MCF 10A (cell line): ENCODE measurements at regions not wholly inside any gene's neighbourhood (a gene's known extent, or its start where the extent isn't known, plus 50 kb on each side); places are given as distances from the start of the nearest gene placed in this dataset.

ENCODE experiments used
- BruUV-seq: library from RNA; stranded (reverse); fragments of 400-500 nt; replicated peaks from 2 replicates; lab custom pipeline; 2021; lab: Mats Ljungman, UMichigan
- CTCF ChIA-PET: fragments of 300-600 bp; sonication (Branson Sonifier 250); formaldehyde crosslinking; extraction: SDS; loops from one replicate; lab custom pipeline; 2021; ENCODE audit warnings: antibody characterized with exemption, inconsistent platforms; lab: Yijun Ruan, JAX
- POLR2A ChIA-PET: fragments of 300-600, 350-650 bp; sonication (Branson Sonifier 250); formaldehyde crosslinking; extraction: SDS; loops from one replicate; lab custom pipeline; 2020; ENCODE audit warnings: antibody characterized with exemption, inconsistent platforms; lab: Yijun Ruan, JAX
- DNase-seq: peaks from one replicate; pipeline ENCODE4 v3.0.0-alpha.2; 2018; ENCODE audit not compliant: unreplicated experiment
- H3K27ac Mint-ChIP-seq: one replicate; pipeline ENCODE4 v1.8.0; 2022; ENCODE audit warnings: mild to moderate bottlenecking, low read depth, mixed read lengths; ENCODE audit not compliant: unreplicated experiment
- H3K27me3 Mint-ChIP-seq: one replicate; pipeline ENCODE4 v1.8.0; 2022; ENCODE audit warnings: mixed read lengths; ENCODE audit not compliant: insufficient read depth, unreplicated experiment
- H3K36me3 Mint-ChIP-seq: one replicate; pipeline ENCODE4 v1.8.0; 2022; ENCODE audit warnings: mild to moderate bottlenecking, moderate library complexity, mixed read lengths; ENCODE audit not compliant: insufficient read depth, unreplicated experiment
- H3K4me1 Mint-ChIP-seq: one replicate; pipeline ENCODE4 v1.8.0; 2022; ENCODE audit warnings: mixed read lengths; ENCODE audit not compliant: insufficient read depth, unreplicated experiment
- H3K4me3 Mint-ChIP-seq: one replicate; pipeline ENCODE4 v1.8.0; 2022; ENCODE audit warnings: mild to moderate bottlenecking, moderate library complexity, mixed read lengths; ENCODE audit not compliant: unreplicated experiment
- H3K9me3 Mint-ChIP-seq: one replicate; pipeline ENCODE4 v1.8.0; 2022; ENCODE audit warnings: mixed read lengths; ENCODE audit not compliant: unreplicated experiment
- intact Hi-C: fragments of 100-400 bp; cut with micrococcal nuclease; formaldehyde crosslinking; loops from 2 replicates; pipeline ENCODE4 v1.14.1; 2022
- TF ChIP-seq, protein P1 (sequence below): fragments of 200-600 bp; IDR thresholded peaks from one replicate; pipeline ENCODE4 v1.8.0; 2022; ENCODE audit warnings: antibody characterized with exemption, mild to moderate bottlenecking; ENCODE audit not compliant: unreplicated experiment

- Mint-ChIP-seq H3K27ac (no peak overlapping the region), H3K36me3 (no peaks in the 10 kb centered on the region), H3K27me3 (no peaks in the 10 kb centered on the region), H3K9me3 (no peaks in the 10 kb centered on the region), H3K4me3 (no peak overlapping the region), H3K4me1 (no peaks in the 10 kb centered on the region)
- intact Hi-C loops, result no loop called here
- TF ChIP-seq, protein P1, sequence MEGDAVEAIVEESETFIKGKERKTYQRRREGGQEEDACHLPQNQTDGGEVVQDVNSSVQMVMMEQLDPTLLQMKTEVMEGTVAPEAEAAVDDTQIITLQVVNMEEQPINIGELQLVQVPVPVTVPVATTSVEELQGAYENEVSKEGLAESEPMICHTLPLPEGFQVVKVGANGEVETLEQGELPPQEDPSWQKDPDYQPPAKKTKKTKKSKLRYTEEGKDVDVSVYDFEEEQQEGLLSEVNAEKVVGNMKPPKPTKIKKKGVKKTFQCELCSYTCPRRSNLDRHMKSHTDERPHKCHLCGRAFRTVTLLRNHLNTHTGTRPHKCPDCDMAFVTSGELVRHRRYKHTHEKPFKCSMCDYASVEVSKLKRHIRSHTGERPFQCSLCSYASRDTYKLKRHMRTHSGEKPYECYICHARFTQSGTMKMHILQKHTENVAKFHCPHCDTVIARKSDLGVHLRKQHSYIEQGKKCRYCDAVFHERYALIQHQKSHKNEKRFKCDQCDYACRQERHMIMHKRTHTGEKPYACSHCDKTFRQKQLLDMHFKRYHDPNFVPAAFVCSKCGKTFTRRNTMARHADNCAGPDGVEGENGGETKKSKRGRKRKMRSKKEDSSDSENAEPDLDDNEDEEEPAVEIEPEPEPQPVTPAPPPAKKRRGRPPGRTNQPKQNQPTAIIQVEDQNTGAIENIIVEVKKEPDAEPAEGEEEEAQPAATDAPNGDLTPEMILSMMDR, result no peak
- no peak for DNase-seq
- ChIA-PET POLR2A (no interaction called here), CTCF (interaction anchor here (0.6 to 0.9 kb wide), 2 partner anchors 11 to 23 kb away, joined by 3 to 4 read pairs; no protein-coding TSS in a partner anchor)
- no TSS peak for BruUV-seq
Measured at GRCh38 chr2:200025717-200026116, 70.3 kb downstream of the MAIP1 start.

DNA sequence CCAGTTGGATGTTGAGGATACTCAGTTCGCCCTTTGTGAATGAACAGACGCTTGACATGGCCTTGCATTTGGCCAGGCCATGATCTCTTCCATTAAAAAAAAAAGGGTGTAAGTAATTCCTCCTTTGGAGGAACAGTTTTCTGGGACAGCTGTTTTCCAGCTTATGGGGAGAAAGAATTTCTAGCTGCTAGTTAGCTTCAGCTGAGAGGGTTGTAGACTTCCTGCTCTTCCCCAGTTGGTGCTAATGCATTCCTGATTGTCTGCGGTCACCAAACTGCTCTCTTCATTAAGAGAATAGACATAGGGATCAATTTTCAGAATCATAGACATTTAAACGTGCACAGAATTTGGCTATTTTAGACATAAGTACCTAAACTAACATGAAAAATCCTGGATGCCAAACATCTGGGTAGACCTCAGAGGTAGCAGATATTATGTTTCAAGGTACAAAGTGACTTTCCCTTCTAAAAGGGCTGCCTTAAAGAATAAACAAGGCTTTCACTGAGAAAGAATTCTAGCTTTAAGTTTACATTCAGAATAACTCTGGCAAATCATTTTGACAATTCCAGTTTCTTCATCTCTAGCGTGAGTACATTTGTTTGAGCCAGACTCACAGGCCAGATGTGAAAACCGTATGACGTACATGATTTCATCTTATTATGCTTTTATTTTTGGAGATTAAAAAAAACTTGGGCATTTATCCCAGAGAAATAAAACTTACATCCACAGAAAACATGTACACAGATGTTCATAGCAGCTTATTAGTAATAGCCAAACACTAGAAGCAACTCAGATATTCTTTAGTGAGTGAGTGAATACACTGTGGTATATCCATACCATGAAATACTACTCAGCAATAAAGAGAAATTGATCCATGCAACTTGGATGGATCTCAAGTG is 71.2 kb downstream of the MAIP1 start:
- CTCF ChIA-PET, result interaction anchor here (0.6 to 0.9 kb wide), 4 partner anchors 10 to 33 kb away, joined by 3 to 5 read pairs (median 4); no protein-coding TSS in a partner anchor
- intact Hi-C loops, result no loop called here
- H3K27ac Mint-ChIP-seq, result no peak overlapping the region
- no TSS peak for BruUV-seq
- no peak for DNase-seq
- TF ChIP-seq, protein P1, result no peak
- no peaks in the 10 kb centered on the region for H3K36me3 Mint-ChIP-seq
- POLR2A ChIA-PET, result interaction anchor here (0.6 kb wide), 1 partner anchor 15 kb away, joined by 3 read pairs; no protein-coding TSS in a partner anchor
- no peaks in the 10 kb centered on the region for H3K27me3 Mint-ChIP-seq
- H3K9me3 Mint-ChIP-seq, result no peaks in the 10 kb centered on the region
- no peaks in the 10 kb centered on the region for H3K4me1 Mint-ChIP-seq
- no peak overlapping the region for H3K4me3 Mint-ChIP-seq

DNA sequence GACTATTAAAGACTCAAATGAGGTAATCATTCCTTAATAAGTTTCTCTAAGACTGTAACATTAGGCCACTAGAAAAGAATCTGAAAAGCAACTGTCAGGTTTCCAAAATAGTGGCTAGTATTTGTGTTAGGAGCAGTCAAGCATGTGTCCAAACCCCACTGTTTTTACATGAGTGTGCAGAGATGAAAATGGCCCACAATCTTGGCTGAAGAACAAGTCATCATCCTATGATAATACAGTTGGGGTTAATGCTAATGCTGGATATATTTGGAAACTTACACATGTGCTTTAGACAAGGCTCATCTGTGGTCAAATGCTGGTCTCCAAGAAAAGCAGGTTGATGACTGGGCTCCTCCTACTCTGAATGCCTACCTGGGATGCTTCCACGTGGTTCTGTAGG is 73.6 kb downstream of the MAIP1 start:
- DNase-seq, result no peak
- intact Hi-C loops, result no loop called here
- H3K27ac Mint-ChIP-seq, result no peak overlapping the region
- TF ChIP-seq, protein P1, result no peak
- CTCF ChIA-PET, result no interaction called here
- H3K27me3 Mint-ChIP-seq, result no peaks in the 10 kb centered on the region
- no peaks in the 10 kb centered on the region for H3K9me3 Mint-ChIP-seq
- POLR2A ChIA-PET, result no interaction called here
- no peaks in the 10 kb centered on the region for H3K4me1 Mint-ChIP-seq
- no peaks in the 10 kb centered on the region for H3K36me3 Mint-ChIP-seq
- BruUV-seq, result no TSS peak
- no peak overlapping the region for H3K4me3 Mint-ChIP-seq

GRCh38 chr2:200032895-200033294 is 77.5 kb downstream of the MAIP1 start:
- Mint-ChIP-seq H3K9me3 (no peaks in the 10 kb centered on the region), H3K4me1 (no peaks in the 10 kb centered on the region), H3K4me3 (no peak overlapping the region), H3K27me3 (no peaks in the 10 kb centered on the region), H3K36me3 (no peaks in the 10 kb centered on the region), H3K27ac (no peak overlapping the region)
- DNase-seq, result no peak
- no TSS peak for BruUV-seq
- intact Hi-C loops, result no loop called here
- ChIA-PET CTCF (no interaction called here), POLR2A (no interaction called here)
- TF ChIP-seq, protein P1, result no peak
